SHP77 treated with DMSO at 0.1 percent for 48 hours (cell line): ENCODE measurements at regions not wholly inside any gene's neighbourhood (a gene's known extent, or its start where the extent isn't known, plus 50 kb on each side); places are given as distances from the start of the nearest gene placed in this dataset.

Experiments
- DNase-seq: peaks from one replicate; lab custom pipeline; 2025; lab: John Stamatoyannopoulos, UW

DNA sequence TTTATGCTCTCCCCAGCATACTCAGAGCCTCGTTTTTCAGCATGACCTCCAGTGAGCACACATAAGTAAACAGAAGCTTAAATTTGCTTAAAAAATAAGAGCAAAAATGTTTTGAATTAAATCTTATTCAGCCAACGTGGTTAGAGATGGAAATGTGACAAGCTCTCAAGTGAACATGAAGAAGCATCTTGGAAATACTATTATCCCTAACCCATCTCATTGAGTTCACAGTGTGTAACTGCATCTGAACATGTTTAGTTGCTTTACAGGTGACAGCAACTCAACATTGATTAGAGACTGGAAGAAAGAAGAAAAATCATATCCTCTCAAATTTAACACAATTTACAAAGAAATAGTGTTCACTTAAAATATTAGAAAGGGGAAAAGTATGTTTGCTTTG lies 1785.1 kb downstream of the MAT2B start:
- no peak for DNase-seq

DNA sequence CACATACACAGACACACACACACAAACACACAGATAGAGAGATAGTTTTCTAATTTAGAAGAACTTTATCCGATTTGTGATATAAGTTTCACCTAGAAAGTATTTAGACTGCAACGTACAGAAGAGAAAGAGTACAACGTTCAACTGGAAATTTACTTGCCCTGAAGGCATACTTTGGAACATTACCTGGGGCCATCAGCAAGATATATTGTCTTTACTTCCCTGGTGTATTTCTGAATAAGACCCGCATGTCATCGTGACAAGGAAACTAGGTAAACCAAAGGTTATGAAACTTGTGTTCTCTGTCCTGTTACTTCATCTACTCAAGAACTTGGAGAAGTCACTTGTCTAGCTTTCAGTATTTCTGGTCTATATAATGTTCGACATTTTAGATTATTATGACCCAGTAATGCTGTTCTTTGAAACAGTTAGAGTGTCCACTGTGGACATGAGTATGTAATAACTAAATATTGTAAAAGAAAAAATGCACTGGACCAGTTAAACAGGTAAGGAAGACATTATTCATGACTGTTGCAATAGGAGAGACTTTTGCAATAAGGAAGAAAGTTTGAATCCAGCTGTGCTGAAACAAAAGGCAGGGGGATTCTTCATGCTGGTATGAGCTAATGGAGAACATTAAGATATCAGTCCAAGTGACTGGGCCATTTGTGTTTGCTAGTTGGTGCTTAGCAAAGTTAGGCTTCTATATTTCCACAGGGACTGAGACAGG lies 1791.1 kb downstream of the MAT2B start:
- no peak for DNase-seq

DNA sequence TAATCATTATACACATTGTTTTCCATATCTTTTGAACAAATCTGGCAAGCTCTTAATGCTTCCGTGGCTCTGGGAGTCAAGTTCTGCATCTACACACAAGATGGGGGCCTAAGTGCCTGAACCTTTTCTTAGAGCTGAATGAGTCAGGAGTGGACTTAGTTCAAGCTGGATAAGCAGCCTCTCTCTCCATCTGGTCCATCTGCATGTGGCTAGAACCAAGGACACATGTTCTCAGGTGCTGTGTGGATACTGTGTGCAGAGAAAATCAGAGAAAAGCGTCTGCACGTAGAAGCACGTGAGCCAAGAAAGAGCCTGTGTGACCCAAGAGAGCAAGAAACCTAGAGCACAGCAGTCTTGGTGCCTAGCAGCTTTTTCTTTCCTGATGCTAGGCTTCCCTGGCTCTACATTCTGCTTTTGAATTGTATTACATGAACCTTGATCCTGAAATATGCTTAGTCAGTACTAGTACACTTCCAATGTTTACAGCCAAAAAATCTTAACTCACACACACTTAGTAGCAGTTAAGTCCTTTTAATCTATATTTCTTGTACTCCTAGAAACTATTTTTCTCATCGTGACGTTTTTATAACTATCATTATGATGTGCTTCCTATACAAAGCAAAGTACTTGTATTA lies 1798.9 kb downstream of the MAT2B start:
- DNase-seq, result no peak

DNA sequence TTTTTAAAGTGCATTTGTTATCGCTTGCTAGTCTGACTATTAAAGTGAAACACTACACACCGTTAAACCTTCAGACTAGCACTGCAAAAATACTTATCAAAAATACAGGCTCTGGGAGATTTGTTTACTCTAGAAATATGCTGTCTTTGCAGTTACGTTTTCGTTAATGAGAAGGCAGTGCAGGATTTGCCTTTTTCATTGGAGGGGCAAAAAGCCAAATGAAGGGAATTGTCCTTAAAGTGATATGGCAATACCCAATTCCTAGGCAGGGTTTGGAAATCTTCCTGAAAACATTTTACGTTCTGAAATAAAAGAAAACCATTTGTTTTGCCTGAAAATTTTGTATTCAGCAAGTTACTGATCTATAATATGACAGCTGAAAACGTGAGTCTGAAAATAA lies 1800.2 kb downstream of the MAT2B start:
- DNase-seq, result no peak

DNA sequence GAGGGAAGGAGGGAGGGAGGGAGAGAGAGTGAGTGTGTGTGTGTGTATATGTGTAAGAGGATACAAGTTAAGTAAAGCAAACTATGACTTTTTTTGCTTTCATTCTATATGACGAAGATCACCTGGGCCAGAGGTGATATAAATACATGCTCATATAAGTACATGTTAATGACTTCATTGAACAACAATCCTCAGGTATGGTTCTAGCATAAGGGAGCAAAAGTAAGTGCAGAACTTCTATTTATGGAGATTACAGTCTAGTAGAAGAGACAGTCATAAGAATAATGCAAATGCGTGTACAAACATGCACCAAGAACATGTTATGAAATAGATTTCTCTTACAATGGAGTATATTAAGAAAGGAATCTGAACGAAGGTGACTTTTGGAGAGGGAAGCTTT lies 1804.0 kb downstream of the MAT2B start:
- no peak for DNase-seq

DNA sequence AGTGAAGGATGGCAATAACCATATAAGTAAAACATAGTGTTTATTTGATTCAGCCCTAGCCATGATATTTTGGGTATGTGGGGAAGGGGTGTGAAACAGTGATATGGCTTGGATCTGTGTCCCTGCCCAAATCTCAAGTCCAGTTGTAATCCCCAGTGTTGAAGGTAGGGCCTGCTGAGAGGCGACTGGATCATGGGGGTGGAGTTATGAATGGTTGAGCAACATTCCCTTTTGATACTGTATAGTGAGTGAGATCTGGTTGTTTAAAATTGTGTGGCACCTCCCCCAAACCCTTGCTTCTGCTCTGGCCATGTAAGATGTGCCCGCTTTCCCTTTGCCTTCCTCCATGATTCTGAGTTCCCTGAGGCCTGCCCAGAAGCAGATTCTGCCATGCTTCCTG lies 1804.6 kb downstream of the MAT2B start:
- DNase-seq, result no peak

DNA sequence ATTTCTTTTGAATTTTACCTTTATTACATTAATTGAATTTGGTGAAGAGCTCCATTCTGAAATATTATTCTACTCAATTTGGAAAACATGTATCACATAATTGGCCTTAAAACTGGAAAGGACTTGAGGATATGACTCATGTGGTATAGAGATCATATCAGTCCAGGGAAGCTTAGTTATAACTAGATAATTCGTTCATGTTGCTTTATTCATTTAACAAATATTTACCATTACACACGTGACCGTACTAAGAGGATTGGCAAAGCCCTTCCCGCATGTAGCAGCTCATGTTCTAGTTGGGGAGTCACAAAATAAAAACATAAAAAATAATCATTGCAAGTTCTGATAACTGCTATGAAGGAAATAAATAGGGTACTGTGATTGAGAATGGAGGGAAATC lies 1816.5 kb downstream of the MAT2B start:
- DNase-seq, result no peak

DNA sequence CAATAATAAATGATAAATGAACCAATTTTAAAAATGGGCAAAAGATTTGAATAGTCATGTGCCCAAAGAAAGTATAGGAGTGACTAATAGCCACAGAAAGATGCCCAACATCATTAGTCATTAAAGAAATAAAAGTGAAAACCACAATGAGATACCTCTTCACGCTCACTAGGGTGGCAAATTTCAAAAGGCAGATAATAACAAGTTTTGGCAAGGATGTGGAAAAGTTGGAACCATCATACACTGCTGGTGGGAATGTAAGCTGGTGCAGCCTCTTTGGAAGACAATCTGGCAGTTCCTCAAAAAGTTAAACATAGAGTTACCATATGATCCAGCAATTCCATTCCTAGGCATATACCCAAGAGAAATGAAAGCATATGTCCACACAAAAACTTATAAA lies 1819.8 kb downstream of the MAT2B start:
- DNase-seq, result no peak

DNA sequence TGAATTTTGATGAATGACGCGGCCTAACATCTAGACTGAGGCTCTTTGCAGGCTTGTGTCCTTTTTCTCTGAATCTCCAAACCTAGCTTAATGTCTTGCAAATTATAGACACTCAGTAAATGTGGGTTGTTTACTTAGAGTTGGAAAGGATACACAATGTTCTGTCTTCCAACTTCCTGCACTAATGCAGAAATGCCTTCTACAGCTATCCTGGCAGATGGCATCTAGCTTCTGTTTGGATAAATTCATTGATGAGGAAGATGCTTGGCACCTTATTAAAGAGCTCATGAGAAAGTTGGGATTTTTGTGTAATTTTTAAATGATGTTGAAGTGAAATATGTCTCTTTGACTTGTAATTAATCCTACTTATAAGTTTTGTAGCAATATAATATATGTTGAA lies 1822.2 kb downstream of the MAT2B start:
- DNase-seq, result no peak

DNA sequence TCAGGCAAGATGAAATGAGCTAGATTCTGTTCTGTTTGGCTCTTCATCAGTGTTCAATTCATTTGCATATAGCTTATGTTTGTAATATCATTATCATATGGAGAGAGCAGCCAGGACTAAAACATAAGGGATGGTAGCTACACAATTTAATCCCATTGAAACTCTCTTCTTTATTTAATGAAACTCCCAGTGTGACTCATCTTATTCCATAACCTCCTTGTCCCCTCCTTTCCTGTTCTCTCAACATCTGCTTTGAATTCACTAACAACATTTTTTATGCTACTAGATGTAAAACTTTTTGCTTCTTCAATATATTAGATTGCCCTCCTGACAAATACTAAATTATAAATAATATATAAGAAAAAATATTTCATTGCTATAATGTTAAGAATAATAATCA lies 1823.4 kb downstream of the MAT2B start:
- no peak for DNase-seq

DNA sequence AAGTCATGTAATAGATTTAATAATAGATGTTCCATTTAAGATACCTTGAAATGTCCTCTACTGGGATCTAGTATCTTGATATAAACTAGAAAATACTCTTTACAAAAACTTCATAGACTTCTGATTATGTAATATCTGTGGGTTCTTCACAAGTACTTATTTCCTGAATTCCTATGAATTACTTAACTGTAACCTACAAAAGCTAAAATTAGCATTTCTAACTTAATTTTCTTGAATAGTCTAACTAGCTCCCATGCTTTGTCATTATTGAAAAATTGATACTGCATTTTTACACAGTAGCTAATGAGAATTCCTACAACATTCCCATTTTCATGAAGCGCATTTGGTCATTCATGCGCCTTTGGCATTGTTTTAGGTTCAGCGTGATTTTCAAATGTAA lies 1828.2 kb downstream of the MAT2B start:
- DNase-seq, result no peak

DNA sequence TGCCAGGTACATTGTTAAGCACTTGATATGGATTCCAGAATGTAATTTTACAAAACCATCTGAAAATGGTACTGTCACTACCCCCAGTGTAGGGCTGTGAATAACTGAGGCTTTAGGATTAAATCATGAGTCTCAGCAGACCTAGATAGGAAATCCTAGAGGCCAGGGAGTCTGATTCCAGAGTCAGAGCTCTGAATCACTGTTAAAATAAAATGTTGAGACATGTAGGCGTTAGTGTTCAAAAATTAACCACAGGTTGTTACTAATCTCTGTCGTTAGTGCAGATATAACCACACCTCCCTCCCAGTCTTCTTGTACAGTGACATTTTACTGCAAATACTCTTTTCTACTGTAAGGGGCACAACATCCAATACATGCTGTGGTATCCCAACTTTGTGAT lies 1828.8 kb downstream of the MAT2B start:
- DNase-seq, result no peak

DNA sequence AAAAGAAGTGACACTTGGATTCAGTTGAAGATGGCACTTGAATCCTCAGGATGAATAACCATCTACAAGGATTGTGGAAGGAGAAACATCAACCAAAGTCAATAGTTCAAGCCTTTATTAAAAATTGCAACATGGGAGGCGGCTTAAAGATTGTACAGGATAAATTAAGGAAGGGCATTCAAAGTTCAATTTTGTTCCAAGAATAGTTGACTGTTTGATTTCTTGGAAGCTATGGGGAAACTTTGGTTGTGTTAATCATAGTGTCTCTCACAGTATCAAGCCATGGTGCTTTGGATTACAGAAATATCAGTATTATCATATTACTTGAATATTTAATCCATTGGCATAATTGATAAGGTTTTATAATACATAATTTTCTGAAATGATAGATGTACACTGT lies 1844.3 kb downstream of the MAT2B start:
- no peak for DNase-seq

DNA sequence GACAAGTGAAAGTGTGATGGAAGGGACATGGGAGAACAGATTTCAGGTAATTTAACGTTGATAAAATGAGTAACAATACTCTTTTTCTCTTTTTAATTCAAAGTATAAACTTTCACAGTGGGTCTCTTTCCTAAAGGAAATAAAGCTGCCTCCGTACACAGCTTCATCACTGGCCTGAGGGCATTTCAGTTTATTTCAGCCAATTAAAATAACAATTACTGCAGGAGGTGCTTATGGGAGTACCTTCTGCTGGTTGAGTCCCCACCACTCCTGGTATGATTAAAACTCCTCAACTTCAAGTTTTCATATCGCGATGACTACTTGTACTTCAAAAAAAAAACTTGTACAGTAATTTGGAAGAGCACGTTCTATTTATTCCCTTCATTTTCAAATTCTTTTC lies 1845.9 kb downstream of the MAT2B start:
- DNase-seq, result no peak

DNA sequence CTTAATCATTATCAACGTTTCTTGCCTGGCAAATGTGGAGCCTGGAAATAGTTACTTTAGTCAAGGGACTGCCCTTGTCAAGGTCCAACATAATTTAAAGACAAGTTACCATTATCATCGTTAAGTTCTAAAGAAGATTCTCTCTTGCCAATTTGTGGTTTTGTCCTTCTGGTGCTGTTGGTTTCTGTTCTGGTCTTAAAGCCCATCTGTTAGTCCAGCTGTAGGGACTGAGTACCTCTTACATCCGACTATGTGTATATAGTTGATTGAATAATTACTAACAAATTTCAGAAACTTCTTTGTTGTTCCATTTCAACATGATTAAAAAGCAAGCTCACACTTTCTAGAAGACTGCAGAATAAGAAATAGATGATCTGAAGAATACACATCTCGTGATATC lies 1854.9 kb downstream of the MAT2B start:
- DNase-seq, result no peak

DNA sequence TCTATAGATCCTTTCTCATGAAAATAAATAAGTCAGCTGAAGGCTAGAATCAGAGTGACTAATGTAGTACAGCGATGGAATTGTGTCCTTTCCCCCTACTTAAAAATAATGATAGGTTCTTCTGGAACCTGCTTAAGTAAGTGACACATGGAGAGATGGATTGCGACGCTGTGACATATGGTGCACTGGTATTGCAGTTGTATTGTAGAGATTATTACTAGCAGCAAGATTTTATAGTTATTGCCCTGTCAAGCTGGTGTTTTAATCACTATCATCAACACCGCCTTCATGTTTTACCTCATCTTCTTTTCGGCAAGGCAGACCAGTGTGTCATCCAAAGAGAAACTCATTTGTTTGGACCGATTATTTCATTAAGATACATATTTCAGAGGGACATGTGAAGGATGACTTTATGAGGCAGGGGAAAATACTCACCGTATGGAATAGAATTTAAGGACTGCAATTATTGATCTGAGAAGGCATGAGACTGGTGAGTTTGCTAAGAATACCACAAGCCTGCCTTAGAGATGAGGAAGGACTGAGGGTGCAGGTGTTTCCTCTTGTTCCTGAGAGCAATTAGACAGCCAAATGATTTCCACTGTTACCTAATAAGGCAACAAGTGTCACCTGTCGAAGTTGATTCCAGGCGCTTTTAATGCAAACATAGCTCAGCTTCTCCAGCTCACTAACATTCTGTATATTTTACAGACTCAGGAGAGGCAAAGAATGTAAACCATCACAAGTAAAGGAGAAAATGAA lies 1855.5 kb downstream of the MAT2B start:
- no peak for DNase-seq

DNA sequence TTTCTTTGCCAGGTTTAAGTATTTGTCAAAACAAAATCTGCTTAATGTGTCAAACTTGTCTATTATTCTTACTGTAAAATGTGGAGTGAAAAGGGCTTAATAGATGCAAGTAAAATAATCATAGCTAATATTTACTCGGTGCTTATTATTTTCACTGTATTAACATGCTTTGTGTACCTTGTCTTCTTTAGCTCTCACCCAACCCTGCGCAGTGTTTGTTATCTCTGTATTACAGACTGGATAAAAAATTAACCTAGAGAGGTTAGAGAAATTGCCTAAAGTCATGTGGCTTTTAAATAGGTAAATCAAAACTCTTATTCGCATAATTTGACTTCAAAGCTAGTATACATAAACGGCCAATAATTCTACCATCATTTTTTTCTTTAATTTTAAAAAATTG lies 1864.8 kb downstream of the MAT2B start:
- no peak for DNase-seq

DNA sequence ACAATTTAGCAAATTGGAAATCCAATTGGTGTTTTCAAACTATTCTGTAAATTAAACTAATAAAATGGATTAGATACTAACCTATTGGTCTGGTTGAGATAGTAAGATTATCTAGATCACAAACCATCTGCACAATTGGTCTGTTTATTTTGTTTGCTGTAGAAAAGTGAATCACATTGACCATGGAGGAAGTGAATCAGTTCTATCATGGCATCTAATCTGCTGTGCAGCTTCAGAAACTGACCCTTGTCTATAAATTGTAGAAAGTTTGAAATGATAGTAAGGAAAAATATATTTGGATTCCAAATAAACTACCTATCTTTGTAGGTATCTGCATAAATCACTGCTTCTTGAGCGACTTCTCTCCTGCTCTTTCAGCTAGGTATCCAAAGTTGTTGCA lies 1865.4 kb downstream of the MAT2B start:
- DNase-seq, result no peak

DNA sequence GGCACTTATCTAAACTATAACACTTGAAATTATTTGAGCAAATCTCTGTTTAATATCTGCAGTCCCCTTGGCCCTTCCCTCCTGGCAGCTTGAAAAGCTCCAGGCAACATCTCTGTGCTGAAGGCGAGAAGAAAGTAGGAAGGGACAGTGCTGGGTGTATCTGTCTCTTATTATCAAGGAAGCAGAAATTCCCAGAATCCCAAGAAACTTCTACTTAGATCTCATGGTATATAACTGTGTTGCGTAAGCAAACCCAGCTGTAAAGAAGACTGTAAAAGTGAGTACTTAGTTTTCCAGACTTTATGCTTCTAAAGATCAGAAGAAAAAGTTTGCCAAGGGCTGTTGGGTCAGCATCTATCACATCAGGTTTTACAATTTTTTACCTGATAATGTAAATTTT lies 1869.8 kb downstream of the MAT2B start:
- no peak for DNase-seq

DNA sequence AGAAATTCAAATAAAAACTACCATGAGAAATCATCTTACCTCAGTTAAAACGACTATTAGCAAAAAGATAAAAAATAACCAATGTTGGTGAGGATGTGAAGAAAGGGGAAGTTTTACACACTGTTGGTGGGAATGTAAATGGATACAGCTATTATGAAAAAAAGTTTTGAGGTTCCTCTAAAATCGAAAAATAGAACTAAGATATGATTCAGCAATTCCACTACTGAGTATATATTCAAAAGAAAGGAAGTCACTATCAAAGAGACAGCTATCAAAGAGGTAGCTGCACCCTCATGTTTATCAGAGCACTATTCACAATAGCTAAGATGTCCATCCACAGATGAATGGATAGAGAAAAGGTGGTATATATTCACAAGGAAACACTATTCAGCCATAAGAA lies 1888.4 kb downstream of the MAT2B start:
- no peak for DNase-seq

DNA sequence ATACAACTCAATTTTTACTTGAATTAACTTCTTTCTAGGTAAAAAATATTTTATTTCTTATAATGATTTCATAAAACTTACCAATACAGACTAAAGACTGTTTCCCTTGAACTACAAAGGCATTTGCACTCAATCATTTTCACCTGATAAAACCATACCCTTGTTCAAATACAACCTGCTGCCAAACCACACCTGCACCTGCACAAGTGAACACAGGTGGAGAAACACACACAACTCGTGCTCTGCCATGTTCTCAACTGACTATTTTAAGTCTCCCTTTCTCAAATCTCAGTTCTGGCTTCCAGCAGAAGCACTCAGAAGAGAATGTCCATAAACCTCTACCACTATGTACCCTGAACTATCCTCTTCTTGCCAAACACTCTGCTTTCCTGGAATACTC lies 1892.1 kb downstream of the MAT2B start:
- no peak for DNase-seq

DNA sequence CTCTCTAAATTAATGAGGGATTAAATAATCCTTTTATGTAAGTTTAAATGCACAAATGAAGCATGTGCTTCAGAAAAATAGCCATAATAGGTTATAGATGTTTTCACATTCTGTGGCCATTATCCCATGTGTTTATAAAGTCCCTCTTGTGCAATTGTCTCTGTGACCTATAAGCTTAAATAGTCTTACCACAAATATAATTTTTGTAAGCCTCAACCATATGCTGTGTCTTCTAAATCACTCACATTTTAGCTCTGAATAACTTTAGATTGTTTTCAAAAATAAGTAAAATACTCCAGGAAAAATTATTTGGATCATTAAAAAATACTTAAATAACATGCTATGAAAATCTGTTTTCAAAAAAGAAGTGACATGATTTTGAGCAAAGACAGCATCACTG lies 1894.7 kb downstream of the MAT2B start:
- DNase-seq, result no peak

DNA sequence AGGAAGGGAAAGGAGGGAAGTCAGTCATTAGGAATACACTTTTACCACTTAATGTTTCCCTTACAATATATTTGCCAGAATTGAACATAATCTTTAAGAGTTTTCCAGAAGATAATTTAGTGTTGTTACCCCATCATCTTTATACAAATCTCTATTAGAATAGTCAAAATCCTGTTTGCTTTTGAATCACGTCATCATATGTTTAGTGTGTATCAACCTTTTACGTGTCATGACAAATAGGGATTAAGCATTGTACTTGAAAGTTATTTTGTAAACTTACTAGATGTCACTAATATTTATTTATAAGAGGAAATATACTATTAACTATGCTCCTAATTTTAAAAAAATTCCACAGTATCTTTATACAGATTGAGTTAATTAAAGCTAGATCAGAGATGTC lies 1899.5 kb downstream of the MAT2B start:
- no peak for DNase-seq
